HG02571 (cell line): ENCODE measurements at regions not wholly inside any gene's neighbourhood (a gene's known extent, or its start where the extent isn't known, plus 50 kb on each side); places are given as distances from the start of the nearest gene placed in this dataset.

Experiments used
- ATAC-seq: cut with Tn5 transposase; IDR thresholded peaks from one replicate; pipeline ENCODE4 v1.9.1; 2021; ENCODE audit warnings: mild to moderate bottlenecking, moderate library complexity; ENCODE audit not compliant: unreplicated experiment

DNA sequence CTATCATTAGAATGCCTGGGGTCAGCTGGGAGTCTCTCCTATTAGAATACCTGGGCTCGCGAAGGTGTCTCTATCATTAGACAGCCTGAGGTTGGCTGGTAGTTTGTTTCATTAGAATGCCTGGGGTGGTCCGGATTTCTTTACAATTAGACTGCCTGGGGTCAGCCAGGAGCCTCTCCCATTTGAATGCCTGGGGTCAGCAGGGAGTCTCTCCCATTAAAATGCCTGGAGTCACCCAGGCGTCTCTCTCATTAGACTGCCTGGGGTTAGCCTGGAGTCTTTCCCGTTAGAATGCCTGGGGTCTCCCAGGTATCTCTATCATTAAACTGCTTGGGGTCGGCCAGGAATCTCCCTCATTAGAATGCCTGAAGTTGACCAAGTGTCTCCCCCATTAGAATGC, 1458.3 kb downstream of the UQCRFS1 start:
- no peak for ATAC-seq

DNA sequence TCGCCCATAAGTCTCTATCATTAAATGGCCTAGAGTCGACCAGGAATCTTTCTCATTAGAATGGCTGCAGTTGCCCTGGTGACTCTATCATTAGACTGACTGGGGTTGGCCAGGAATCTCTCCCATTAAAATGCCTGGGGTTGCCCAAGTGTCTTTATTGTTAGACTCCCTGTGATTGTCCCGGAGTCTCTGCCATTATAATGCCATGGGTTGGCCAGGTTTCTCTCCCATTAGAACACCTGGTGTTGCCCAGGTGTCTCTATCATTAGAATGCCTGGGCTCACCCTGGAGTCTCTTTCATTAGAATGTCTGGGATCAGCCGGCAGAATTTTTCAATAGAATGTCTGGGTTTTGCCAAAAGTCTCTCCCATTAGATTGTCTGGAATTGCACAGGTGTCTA, 1459.3 kb downstream of the UQCRFS1 start:
- ATAC-seq: no peak

- ATAC-seq: no peak
Measured at GRCh38 chr19:27752530-27753184, 1460.3 kb downstream of the UQCRFS1 start.

GRCh38 chr19:27751044-27751391, 1461.9 kb downstream of the UQCRFS1 start:
- no peak for ATAC-seq

GRCh38 chr19:27750391-27751043, 1462.4 kb downstream of the UQCRFS1 start:
- ATAC-seq: no peak

- no peak for ATAC-seq
Measured at GRCh38 chr19:27748551-27749152, 1464.3 kb downstream of the UQCRFS1 start.

GRCh38 chr19:27746691-27747380, 1466.1 kb downstream of the UQCRFS1 start:
- no peak for ATAC-seq

DNA sequence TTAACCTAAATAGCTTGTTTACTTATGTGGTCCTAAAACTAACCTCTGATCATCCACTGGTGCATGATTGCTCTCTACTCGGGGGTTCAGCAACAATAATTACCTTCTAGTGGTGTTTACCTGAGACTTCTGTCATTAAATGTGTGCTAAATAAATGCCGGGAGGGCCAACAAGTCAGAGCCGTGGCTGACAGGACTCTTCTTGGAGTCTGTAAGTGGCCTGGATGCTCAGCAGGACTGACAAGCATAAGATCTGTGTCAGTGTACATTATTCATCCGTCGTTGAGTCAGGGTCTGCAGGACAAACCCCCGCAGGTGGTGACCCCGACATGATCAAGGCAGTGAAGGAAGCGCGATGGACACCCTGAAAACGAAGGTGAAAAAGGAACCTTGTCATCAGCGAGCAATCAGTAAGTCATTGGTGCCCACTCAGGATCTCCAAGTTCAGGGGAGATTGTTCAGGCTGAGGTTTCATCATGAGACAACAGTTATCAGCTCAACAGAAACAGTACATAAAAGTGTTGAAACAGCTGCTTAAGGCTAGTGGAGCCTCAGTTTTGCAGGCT, 1466.9 kb downstream of the UQCRFS1 start:
- ATAC-seq: no peak

GRCh38 chr19:27744926-27745768, 1467.8 kb downstream of the UQCRFS1 start:
- ATAC-seq: no peak

DNA sequence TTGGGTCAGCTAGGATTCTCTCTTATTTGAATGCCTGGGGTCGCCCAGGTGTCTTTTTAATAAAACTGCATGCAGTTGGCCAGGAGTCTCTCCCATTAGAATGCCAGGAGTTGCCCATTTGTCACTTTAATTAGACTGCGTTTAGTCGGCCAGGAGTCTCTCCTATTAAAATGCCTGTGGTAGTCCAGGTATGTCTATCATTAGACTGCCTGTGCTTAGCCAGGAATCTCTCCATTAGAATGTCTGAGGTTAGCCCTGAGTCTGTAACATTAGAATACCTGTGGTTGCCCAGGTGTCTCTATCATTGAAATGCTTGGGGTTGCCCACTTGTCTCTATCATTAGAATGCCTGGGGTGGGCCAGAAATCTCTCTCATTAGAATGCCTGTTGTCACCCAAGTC, 1470.9 kb downstream of the UQCRFS1 start:
- ATAC-seq: no peak

DNA sequence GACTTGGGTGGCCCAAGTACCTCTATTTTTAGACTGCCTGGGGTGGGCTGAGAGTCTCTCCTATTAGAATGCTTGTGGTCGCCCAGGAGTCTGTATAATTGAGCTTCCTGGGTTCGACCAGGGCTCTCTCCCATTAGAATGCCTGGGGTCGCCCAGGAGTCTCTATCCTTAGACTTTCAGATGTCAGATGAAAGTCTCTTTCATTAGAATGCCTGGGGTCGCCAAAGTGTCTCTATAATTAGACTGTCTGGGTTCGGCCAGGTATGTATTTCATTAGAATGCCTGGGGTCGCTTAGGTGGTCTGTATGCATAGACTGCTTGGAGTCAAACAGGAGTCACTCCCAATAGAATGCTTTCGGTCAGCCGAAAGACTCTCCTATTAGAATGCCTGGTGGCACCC, 1471.7 kb downstream of the UQCRFS1 start:
- no peak for ATAC-seq

GRCh38 chr19:27740396-27740795, 1472.6 kb downstream of the UQCRFS1 start:
- no peak for ATAC-seq

GRCh38 chr19:27738569-27739193, 1474.3 kb downstream of the UQCRFS1 start:
- no peak for ATAC-seq

- ATAC-seq: no peak
Measured at GRCh38 chr19:27736225-27736624, 1476.7 kb downstream of the UQCRFS1 start.

- ATAC-seq: no peak
Measured at GRCh38 chr19:27735314-27735713, 1477.6 kb downstream of the UQCRFS1 start.

DNA sequence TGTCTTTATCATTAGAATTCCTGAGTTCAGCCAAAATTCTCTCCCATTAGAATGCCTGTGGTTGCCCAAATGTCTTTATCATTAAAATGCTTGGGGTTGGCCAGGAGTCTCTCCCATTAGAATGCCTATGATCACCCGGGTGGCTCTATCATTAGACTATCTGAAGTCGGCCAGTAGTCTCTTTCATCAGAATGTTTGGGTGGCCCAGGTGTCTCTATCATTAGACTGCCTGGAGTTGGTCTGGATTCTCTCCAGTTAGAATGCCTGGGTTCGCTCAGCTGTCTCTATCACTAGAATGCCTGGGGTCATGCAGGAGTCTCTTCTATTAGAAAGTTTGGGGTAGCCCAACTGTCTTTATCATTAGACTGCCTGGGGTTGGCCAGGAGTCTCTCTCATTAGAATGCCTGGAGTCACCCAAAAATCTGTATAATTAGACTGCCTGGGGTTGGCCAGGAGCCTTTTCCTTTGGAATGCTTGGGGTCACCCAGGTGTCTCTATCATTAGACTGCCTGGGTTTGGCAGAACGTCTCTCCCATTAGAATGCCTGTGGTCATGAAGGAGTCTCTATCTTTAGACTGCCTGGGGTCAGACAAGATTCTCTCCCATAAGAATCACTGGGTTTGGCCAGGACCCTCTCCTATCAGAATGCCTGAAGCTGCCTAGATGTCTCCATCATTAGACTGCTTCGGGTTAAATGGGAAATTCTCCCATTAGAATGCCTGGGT, 1478.3 kb downstream of the UQCRFS1 start:
- ATAC-seq: no peak

DNA sequence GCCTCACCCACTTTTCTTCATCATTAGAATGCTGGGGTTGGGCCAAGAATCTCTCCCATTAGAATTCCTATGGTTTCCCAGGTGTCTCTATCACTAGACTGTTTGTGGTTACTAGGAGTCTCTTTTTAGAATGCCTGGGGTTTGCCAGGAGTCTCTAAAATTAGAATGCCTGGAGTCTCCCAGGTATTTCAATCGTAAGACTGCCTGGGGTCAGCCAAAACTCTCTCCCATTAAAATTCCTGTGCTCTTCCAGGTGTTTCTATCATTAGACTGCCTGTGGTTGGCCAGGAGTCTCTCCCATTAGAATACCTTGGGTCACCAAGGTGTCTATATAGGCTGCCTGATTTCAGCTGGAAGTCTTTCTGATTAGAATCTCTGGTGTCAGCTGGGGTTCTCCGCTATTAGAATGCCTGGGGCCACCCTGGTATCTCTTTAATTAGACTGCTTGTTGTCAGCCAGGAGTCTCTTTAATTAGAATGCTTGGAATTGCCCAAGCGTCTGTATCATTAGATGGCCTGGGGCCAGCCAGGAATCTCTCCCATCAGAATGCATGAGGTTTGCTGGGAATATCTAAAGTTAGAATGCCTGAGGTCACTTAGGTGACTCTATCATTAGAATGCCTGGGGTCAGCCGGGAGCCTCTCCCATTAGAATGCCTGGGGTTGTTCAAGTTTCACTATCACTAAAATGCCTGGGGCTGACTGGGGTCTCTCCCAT, 1479.2 kb downstream of the UQCRFS1 start:
- no peak for ATAC-seq

DNA sequence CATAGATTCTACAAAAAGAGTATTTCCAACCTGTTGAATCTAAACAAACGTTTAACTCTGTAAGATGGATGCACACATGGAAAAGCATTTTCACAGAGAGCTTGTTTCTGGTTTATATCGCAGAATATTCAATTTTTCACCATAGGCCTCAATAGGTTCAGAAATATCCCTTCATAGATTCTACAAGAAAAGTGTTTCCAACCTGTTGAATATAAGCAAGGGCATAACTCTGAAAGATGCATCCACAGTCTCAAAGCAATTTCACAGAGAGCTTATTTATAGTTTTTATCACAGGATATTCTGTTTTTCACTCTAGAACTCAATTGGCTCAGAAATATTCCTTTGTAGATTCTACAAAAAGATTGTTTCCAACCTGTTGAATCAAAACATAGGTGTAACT, 1483.6 kb downstream of the UQCRFS1 start:
- no peak for ATAC-seq

DNA sequence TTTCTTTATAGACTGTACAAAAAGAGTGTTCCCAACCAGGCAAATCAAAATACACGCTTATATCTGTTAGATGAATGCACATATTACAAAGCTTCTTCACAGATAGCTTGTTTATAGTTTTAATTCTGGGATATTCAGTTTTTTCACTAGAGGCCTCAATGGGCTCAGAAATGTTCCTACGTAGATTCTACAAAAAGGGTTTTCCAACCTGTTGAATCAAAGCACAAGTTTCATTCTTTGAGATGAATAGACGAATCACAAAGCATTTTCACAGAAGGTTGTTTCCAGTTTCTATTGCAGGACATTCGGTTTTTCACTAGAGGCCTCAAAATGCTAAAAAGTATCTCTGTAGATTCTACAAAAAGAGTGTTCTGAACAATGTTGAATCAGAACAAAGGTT, 1490.3 kb downstream of the UQCRFS1 start:
- no peak for ATAC-seq
